ENCODE measurements at regions not wholly inside any gene's neighbourhood (a gene's known extent, or its start where the extent isn't known, plus 50 kb on each side); places are given as distances from the start of the nearest gene placed in this dataset.

GRCh38 chr6:97557355-97557754, 274.3 kb upstream of the MMS22L start:
- TF ChIP-seq CTCF (IDR thresholded peaks at IDR 0.05) (no peak), POLR2A (IDR thresholded peaks at IDR 0.05) (no peak)
